ENCODE measurements at regions not wholly inside any gene's neighbourhood (a gene's known extent, or its start where the extent isn't known, plus 50 kb on each side); places are given as distances from the start of the nearest gene placed in this dataset.

DNA sequence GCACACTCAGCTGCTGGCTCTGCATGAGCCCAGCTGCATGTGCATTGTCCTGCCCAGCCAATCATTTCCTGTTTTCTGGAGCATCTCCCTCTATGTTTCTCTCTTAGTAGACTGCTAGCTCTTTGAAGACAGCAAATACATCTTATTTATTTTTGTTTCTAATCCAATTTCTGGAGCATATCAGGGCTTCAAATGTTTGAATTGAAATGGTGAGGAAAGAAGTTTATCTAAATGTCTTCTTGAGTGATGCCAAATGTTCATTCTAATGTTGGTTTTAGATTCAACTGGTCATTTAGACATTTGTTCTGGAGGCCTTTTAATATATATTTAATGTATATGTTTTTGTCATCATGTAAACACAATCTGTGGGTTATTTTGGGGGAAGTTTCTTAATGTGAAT is 141.9 kb downstream of the DNAJB9 start:
- TF ChIP-seq, protein P1, sequence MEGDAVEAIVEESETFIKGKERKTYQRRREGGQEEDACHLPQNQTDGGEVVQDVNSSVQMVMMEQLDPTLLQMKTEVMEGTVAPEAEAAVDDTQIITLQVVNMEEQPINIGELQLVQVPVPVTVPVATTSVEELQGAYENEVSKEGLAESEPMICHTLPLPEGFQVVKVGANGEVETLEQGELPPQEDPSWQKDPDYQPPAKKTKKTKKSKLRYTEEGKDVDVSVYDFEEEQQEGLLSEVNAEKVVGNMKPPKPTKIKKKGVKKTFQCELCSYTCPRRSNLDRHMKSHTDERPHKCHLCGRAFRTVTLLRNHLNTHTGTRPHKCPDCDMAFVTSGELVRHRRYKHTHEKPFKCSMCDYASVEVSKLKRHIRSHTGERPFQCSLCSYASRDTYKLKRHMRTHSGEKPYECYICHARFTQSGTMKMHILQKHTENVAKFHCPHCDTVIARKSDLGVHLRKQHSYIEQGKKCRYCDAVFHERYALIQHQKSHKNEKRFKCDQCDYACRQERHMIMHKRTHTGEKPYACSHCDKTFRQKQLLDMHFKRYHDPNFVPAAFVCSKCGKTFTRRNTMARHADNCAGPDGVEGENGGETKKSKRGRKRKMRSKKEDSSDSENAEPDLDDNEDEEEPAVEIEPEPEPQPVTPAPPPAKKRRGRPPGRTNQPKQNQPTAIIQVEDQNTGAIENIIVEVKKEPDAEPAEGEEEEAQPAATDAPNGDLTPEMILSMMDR (IDR thresholded peaks at IDR 0.05), result no peak
- TF ChIP-seq POLR2A (IDR thresholded peaks at IDR 0.05) (no peak), POLR2AphosphoS5 (IDR thresholded peaks at IDR 0.05) (no peak)
